GM18870 (cell line): ENCODE measurements at regions not wholly inside any gene's neighbourhood (a gene's known extent, or its start where the extent isn't known, plus 50 kb on each side); places are given as distances from the start of the nearest gene placed in this dataset.
"Not testable (repeated sequence)": the region's sequence is repeated elsewhere in the genome, so short reads cannot be mapped to it uniquely, and the experiment has no call there.

ENCODE experiments used
- ATAC-seq: cut with Tn5 transposase; IDR thresholded peaks from one replicate; pipeline ENCODE4 v1.9.1; 2021; ENCODE audit warnings: moderate library complexity; ENCODE audit not compliant: unreplicated experiment

DNA sequence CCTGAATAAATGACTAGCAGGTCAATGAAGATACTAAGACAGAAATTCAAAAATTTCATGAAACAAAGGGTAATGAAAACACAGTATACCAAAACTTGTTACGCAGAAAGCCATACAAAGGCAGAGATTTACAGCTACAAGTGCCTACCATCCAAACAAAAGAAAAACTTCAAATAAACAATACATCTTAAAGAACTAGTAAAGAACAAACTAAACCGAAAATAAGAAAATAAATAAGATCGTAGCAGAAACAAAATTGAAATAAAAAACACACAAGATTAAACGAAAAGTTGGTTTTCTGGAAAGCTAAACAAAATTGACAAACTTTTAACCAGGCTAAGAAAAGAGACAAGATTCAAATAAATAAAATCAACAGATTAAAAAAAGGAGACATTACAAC, 51.5 kb downstream of the VPREB1 start:
- ATAC-seq, result not testable (repeated sequence)

DNA sequence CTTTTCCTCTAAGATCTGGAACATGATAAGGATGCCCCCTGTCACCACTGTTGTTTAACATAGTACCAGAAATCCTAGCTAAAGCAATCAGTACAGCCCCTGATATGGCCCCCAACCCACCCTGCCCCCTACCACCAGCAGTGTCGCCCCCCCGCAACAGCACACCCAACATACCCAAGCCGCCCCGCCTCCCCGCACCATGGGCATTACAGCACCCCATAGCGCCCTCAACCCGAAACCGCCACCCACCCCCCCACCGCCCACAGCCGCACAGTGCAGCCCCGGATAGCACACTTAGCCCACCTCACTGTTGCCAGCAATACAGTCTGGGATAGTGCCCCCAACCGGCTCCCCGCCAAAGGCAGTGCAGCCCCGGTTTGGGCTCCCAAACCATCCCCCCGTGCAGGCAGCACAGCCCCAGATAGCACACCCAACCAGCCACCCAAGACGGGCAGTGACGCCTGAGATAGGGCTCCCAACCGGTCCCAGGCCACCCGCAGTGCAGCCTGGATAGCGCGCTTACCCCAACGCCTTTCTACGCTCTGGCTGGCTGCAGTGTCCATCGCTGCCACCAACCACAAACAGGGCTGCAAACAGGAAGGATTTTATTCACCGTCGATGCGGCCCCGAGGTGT, 52.7 kb downstream of the VPREB1 start:
- ATAC-seq, result not testable (repeated sequence)

- ATAC-seq, result not testable (repeated sequence)
Measured at GRCh38 chr22:22297794-22298653, 53.4 kb downstream of the VPREB1 start.

GRCh38 chr22:22298654-22299009, 54.0 kb downstream of the VPREB1 start:
- ATAC-seq, result not testable (repeated sequence)

GRCh38 chr22:22300511-22300910, 55.9 kb downstream of the VPREB1 start:
- not testable (repeated sequence) for ATAC-seq

GRCh38 chr22:22300946-22301345, 56.4 kb downstream of the VPREB1 start:
- not testable (repeated sequence) for ATAC-seq

DNA sequence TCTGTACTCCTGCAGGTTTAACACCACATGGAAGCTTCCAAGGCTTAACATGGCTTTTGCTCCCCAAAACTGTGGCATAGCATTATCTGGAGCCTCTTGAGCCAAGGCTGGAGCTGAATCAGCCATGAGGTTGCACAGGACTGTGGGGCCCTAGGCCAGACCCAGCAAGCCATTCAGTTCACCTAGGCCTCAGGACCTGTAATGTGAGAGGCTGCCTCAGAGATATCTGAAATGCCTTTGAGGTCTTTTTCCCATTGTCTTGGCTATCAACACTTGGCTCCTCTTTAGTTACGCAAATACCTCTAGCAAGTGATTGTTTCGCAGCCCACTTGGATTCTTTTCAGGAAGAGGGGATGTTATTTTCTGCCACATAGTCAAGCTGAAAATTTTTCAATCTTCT, 72.0 kb downstream of the VPREB1 start:
- no peak for ATAC-seq

- no peak for ATAC-seq
Measured at GRCh38 chr22:22318723-22319465, 74.3 kb downstream of the VPREB1 start.

DNA sequence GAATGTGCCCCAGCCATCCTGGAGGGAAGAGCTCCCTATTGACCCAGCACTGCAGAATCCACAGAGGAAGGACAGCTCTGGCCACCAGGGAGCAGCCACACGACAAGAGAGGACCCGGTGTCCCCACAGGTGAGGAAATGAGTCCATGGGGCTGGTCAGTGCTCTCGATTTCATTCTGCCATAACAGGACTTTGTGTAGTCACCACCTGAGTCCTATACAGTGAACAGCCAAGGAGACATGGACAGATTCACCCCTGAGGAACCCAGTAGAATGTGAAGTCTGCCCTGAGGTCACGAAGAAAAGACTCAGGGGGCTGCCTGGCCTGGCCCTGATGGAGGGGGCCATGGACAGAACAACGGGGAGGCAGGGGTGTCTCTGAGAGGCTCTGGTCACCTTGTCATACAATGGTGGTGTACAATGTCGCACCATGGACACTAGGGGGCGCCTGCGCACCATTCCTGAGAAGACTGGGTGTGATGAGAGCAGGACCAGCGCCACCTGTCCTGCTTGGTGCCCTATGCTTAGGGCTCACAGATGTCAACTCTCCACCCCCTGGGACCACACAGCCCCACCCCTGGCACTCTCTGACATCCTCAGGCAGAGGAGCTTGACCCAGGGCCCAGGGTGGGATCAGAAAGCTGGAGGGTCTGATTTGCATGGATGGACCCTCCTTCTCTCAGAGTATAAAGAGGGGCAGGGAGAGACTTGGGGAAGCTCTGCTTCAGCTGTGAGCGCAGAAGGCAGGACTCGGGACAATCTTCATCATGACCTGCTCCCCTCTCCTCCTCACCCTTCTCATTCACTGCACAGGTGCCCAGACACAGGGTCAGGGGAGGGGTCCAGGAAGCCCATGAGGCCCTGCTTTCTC, 77.4 kb downstream of the VPREB1 start:
- ATAC-seq, result not testable (repeated sequence)

DNA sequence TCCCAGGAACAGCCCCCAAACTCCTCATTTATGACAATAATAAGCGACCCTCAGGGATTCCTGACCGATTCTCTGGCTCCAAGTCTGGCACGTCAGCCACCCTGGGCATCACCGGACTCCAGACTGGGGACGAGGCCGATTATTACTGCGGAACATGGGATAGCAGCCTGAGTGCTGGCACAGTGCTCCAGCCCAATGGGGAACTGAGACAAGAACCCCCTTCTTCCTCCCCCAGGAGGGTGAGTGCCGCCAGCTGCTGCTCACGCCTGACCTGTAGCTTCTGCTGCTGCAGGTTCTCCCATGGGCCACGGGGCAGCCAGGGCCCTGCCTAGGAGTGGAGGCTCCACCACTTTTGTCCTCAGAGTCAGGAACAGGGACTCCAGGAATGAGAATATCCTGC, 78.2 kb downstream of the VPREB1 start:
- no peak for ATAC-seq

DNA sequence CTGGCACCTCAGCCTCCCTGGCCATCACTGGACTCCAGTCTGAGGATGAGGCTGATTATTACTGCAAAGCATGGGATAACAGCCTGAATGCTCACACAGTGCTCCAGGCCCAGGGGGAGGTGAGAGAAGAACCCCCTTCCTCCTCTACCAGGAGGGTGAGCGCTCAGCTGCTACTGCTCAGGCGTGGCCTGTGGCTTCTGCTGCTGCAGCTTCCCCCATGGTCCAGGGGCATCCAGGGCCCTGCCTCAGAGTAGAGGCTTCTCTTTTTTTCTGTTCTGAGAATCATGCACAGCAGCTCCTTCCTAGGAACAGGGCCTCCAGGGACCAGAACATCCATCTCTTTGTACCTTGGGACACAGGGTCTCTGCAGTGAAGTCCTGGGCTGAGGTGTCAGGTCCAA, 83.1 kb downstream of the VPREB1 start:
- ATAC-seq, result no peak

- no peak for ATAC-seq
Measured at GRCh38 chr22:22329792-22330191, 85.2 kb downstream of the VPREB1 start.

- ATAC-seq, result not testable (repeated sequence)
Measured at GRCh38 chr22:22335640-22336039, 91.1 kb downstream of the VPREB1 start.

GRCh38 chr22:22336333-22336732, 91.7 kb downstream of the VPREB1 start:
- ATAC-seq, result not testable (repeated sequence)

- not testable (repeated sequence) for ATAC-seq
Measured at GRCh38 chr22:22338778-22339177, 94.2 kb downstream of the VPREB1 start.

GRCh38 chr22:22341736-22342135, 97.2 kb downstream of the VPREB1 start:
- no peak for ATAC-seq

- ATAC-seq, result no peak
Measured at GRCh38 chr22:22342697-22343580, 98.4 kb downstream of the VPREB1 start.

GRCh38 chr22:22343581-22344296, 99.2 kb downstream of the VPREB1 start:
- no peak for ATAC-seq

- ATAC-seq, result no peak
Measured at GRCh38 chr22:22344430-22344829, 99.8 kb downstream of the VPREB1 start.
